Suprapubic skin (tissue), 3 donors: ENCODE measurements at regions not wholly inside any gene's neighbourhood (a gene's known extent, or its start where the extent isn't known, plus 50 kb on each side); places are given as distances from the start of the nearest gene placed in this dataset.

ENCODE experiments used
- CTCF ChIP-seq, 2 donors: fragments of 200-600 bp in 1 of 2; fragments of 450-650 bp in 1 of 2; sonication (generic) in 1 of 2; IDR thresholded peaks; one replicate each; pipeline ENCODE4 v1.5.1; 2016 to 2019; ENCODE audit warnings: antibody characterized with exemption in 2 of 2, mild to moderate bottlenecking in 1 of 2, moderate library complexity in 1 of 2
- EP300 ChIP-seq: sonication (generic); formaldehyde crosslinking; IDR thresholded peaks from one replicate; pipeline ENCODE4 v1.6.1; 2017; ENCODE audit warnings: antibody characterized with exemption

GRCh38 chr7:73974101-73974947, 53.6 kb upstream of the ELN start:
- TF ChIP-seq CTCF (IDR thresholded peaks at IDR 0.05) (no peak), EP300 (no peak)
